HEK293 (cell line): ENCODE measurements at regions not wholly inside any gene's neighbourhood (a gene's known extent, or its start where the extent isn't known, plus 50 kb on each side); places are given as distances from the start of the nearest gene placed in this dataset.

Experiments
- YY1 ChIP-seq: fragments of 450-650 bp; formaldehyde crosslinking; IDR thresholded peaks from 2 replicates; pipeline ENCODE4 v1.5.1; 2018; ENCODE audit warnings: missing biosample characterization, missing genetic modification characterization
- ZNF121 ChIP-seq: fragments of 450-650 bp; formaldehyde crosslinking; IDR thresholded peaks from 2 replicates; pipeline ENCODE4 v1.5.1; 2016; ENCODE audit warnings: missing biosample characterization, missing genetic modification characterization
- ZNF488 ChIP-seq: fragments of 450-650 bp; formaldehyde crosslinking; IDR thresholded peaks from 2 replicates; pipeline ENCODE4 v1.5.1; 2016; ENCODE audit warnings: missing biosample characterization, missing genetic modification characterization
- TF ChIP-seq, protein P1 (sequence below): fragments of 450-650 bp; formaldehyde crosslinking; IDR thresholded peaks from 2 replicates; pipeline ENCODE4 v1.5.1; 2016; ENCODE audit warnings: missing biosample characterization, missing genetic modification characterization
- TF ChIP-seq, protein P2 (sequence below): fragments of 450-650 bp; formaldehyde crosslinking; IDR thresholded peaks from 2 replicates; pipeline ENCODE4 v1.5.1; 2016; ENCODE audit warnings: missing biosample characterization, missing genetic modification characterization

GRCh38 chr6:53412751-53413150 is 64.0 kb upstream of the ELOVL5 start:
- TF ChIP-seq ZNF488 (tag by site-specific recombination) (no peak), YY1 (tag by site-specific recombination) (no peak), ZNF121 (tag by site-specific recombination) (no peak)
- TF ChIP-seq, protein P1, sequence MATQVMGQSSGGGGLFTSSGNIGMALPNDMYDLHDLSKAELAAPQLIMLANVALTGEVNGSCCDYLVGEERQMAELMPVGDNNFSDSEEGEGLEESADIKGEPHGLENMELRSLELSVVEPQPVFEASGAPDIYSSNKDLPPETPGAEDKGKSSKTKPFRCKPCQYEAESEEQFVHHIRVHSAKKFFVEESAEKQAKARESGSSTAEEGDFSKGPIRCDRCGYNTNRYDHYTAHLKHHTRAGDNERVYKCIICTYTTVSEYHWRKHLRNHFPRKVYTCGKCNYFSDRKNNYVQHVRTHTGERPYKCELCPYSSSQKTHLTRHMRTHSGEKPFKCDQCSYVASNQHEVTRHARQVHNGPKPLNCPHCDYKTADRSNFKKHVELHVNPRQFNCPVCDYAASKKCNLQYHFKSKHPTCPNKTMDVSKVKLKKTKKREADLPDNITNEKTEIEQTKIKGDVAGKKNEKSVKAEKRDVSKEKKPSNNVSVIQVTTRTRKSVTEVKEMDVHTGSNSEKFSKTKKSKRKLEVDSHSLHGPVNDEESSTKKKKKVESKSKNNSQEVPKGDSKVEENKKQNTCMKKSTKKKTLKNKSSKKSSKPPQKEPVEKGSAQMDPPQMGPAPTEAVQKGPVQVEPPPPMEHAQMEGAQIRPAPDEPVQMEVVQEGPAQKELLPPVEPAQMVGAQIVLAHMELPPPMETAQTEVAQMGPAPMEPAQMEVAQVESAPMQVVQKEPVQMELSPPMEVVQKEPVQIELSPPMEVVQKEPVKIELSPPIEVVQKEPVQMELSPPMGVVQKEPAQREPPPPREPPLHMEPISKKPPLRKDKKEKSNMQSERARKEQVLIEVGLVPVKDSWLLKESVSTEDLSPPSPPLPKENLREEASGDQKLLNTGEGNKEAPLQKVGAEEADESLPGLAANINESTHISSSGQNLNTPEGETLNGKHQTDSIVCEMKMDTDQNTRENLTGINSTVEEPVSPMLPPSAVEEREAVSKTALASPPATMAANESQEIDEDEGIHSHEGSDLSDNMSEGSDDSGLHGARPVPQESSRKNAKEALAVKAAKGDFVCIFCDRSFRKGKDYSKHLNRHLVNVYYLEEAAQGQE (tag by site-specific recombination): no peak
- TF ChIP-seq, protein P2, sequence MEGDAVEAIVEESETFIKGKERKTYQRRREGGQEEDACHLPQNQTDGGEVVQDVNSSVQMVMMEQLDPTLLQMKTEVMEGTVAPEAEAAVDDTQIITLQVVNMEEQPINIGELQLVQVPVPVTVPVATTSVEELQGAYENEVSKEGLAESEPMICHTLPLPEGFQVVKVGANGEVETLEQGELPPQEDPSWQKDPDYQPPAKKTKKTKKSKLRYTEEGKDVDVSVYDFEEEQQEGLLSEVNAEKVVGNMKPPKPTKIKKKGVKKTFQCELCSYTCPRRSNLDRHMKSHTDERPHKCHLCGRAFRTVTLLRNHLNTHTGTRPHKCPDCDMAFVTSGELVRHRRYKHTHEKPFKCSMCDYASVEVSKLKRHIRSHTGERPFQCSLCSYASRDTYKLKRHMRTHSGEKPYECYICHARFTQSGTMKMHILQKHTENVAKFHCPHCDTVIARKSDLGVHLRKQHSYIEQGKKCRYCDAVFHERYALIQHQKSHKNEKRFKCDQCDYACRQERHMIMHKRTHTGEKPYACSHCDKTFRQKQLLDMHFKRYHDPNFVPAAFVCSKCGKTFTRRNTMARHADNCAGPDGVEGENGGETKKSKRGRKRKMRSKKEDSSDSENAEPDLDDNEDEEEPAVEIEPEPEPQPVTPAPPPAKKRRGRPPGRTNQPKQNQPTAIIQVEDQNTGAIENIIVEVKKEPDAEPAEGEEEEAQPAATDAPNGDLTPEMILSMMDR (tag by site-specific recombination): no peak
